Activated CD4-positive, alpha-beta T cell treated with anti-CD3 and anti-CD28 coated beads, Interleukin-2, amount 10 ng/mL, durations not matched to agents 7 days and 5 days (primary cell): ENCODE measurements at regions not wholly inside any gene's neighbourhood (a gene's known extent, or its start where the extent isn't known, plus 50 kb on each side); places are given as distances from the start of the nearest gene placed in this dataset.

ENCODE experiments used
- CTCF ChIA-PET: fragments of 350-600 bp; sonication (Branson Sonifier 250); formaldehyde crosslinking; loops from one replicate; lab custom pipeline; 2021; ENCODE audit warnings: antibody characterized with exemption; lab: Charles Lee
- POLR2A ChIA-PET: fragments of 350-600 bp; sonication (Branson Sonifier 250); formaldehyde crosslinking; loops from one replicate; lab custom pipeline; 2021; ENCODE audit warnings: antibody characterized with exemption; lab: Charles Lee
- DNase-seq: peaks from one replicate; pipeline ENCODE4 v3.0.0-alpha.2; 2020
- H3K27ac Mint-ChIP-seq: one replicate; pipeline ENCODE4 v1.8.0; 2021; ENCODE audit warnings: mild to moderate bottlenecking, moderate library complexity, mixed read lengths
- H3K27me3 Mint-ChIP-seq: one replicate; pipeline ENCODE4 v1.8.0; 2021; ENCODE audit warnings: mixed read lengths
- H3K36me3 Mint-ChIP-seq: one replicate; pipeline ENCODE4 v1.8.0; 2021; ENCODE audit warnings: low read depth, mixed read lengths
- H3K4me1 Mint-ChIP-seq: one replicate; pipeline ENCODE4 v1.8.0; 2021; ENCODE audit warnings: mixed read lengths
- H3K4me3 Mint-ChIP-seq: one replicate; pipeline ENCODE4 v1.8.0; 2021; ENCODE audit warnings: mild to moderate bottlenecking, moderate library complexity, mixed read lengths
- H3K9me3 Mint-ChIP-seq: one replicate; pipeline ENCODE4 v1.8.0; 2021; ENCODE audit warnings: mixed read lengths

GRCh38 chr2:240212425-240213225, 72.2 kb upstream of the OTOS start:
- POLR2A ChIA-PET = no interaction called here
- no peak for DNase-seq
- Mint-ChIP-seq H3K27ac (no peak overlapping the region), H3K27me3 (no peaks in the 10 kb centered on the region), H3K9me3 (no peaks in the 10 kb centered on the region), H3K4me3 (no peak overlapping the region), H3K4me1 (no peaks in the 10 kb centered on the region), H3K36me3 (no peaks in the 10 kb centered on the region)
- CTCF ChIA-PET = interaction anchor here (0.6 kb wide), 1 partner anchor 1965 kb away, joined by 3 read pairs; no protein-coding TSS in a partner anchor

- POLR2A ChIA-PET = no interaction called here
These were observed 72.7 kb upstream of the OTOS start for GRCh38 chr2:240213226-240213475.

GRCh38 chr2:240213476-240214421, 73.3 kb upstream of the OTOS start:
- no peak for DNase-seq
- POLR2A ChIA-PET = no interaction called here

More at GRCh38 chr2:240213226-240213475, 72.7 kb upstream of the OTOS start:
- H3K9me3 Mint-ChIP-seq = no peaks in the 10 kb centered on the region
- H3K27ac Mint-ChIP-seq = no peak overlapping the region
- H3K36me3 Mint-ChIP-seq = no peaks in the 10 kb centered on the region
- DNase-seq = no peak
- H3K4me3 Mint-ChIP-seq = no peak overlapping the region
- CTCF ChIA-PET = interaction anchor here (0.6 kb wide), 1 partner anchor 1965 kb away, joined by 3 read pairs; no protein-coding TSS in a partner anchor
- H3K4me1 Mint-ChIP-seq = no peaks in the 10 kb centered on the region
- H3K27me3 Mint-ChIP-seq = no peaks in the 10 kb centered on the region

GRCh38 chr2:240214790-240215675, 74.6 kb upstream of the OTOS start:
- CTCF ChIA-PET = interaction anchor here (1.2 kb wide), 1 partner anchor 78 kb away, joined by 3 read pairs; no protein-coding TSS in a partner anchor
- H3K9me3 Mint-ChIP-seq = no peaks in the 10 kb centered on the region
- POLR2A ChIA-PET = no interaction called here
- H3K27me3 Mint-ChIP-seq = no peaks in the 10 kb centered on the region
- no peak for DNase-seq
- no peaks in the 10 kb centered on the region for H3K4me1 Mint-ChIP-seq
- H3K4me3 Mint-ChIP-seq = no peak overlapping the region
- H3K27ac Mint-ChIP-seq = no peak overlapping the region
- no peaks in the 10 kb centered on the region for H3K36me3 Mint-ChIP-seq

More at GRCh38 chr2:240213476-240214421, 73.3 kb upstream of the OTOS start:
- Mint-ChIP-seq H3K4me1 (no peaks in the 10 kb centered on the region), H3K27me3 (no peaks in the 10 kb centered on the region), H3K4me3 (no peak overlapping the region), H3K9me3 (no peaks in the 10 kb centered on the region), H3K27ac (no peak overlapping the region), H3K36me3 (no peaks in the 10 kb centered on the region)
- CTCF ChIA-PET = no interaction called here

- no peaks in the 10 kb centered on the region for H3K4me1 Mint-ChIP-seq
- no peak overlapping the region for H3K4me3 Mint-ChIP-seq
- no peak overlapping the region for H3K27ac Mint-ChIP-seq
- CTCF ChIA-PET = interaction anchor here (1.2 kb wide), 1 partner anchor 77 kb away, joined by 3 read pairs; no protein-coding TSS in a partner anchor
- POLR2A ChIA-PET = no interaction called here
- DNase-seq = no peak
- H3K36me3 Mint-ChIP-seq = no peaks in the 10 kb centered on the region
- peaks cover 1% of the 10 kb centered on the region for H3K27me3 Mint-ChIP-seq
- no peaks in the 10 kb centered on the region for H3K9me3 Mint-ChIP-seq
These were observed 75.2 kb upstream of the OTOS start for GRCh38 chr2:240215676-240216051.

- H3K4me3 Mint-ChIP-seq = no peak overlapping the region
- CTCF ChIA-PET = no interaction called here
- no peak for DNase-seq
- POLR2A ChIA-PET = no interaction called here
- no peaks in the 10 kb centered on the region for H3K4me1 Mint-ChIP-seq
- no peaks in the 10 kb centered on the region for H3K36me3 Mint-ChIP-seq
- H3K27ac Mint-ChIP-seq = no peak overlapping the region
- H3K27me3 Mint-ChIP-seq = peaks cover 2% of the 10 kb centered on the region
- H3K9me3 Mint-ChIP-seq = no peaks in the 10 kb centered on the region
These were observed 75.7 kb upstream of the OTOS start for GRCh38 chr2:240216167-240216566.

- Mint-ChIP-seq H3K9me3 (no peaks in the 10 kb centered on the region), H3K27me3 (peaks cover 7% of the 10 kb centered on the region), H3K27ac (no peak overlapping the region), H3K4me1 (no peaks in the 10 kb centered on the region), H3K4me3 (no peak overlapping the region), H3K36me3 (no peaks in the 10 kb centered on the region)
- POLR2A ChIA-PET = no interaction called here
- CTCF ChIA-PET = interaction anchor here (1.3 kb wide), 1 partner anchor 13 kb away, joined by 5 read pairs; no protein-coding TSS in a partner anchor
- no peak for DNase-seq
These were observed 77.2 kb upstream of the OTOS start for GRCh38 chr2:240217431-240218301.

GRCh38 chr2:240219208-240219890, 78.9 kb upstream of the OTOS start:
- ChIA-PET POLR2A (no interaction called here), CTCF (no interaction called here)
- no peak overlapping the region for H3K4me3 Mint-ChIP-seq
- no peaks in the 10 kb centered on the region for H3K9me3 Mint-ChIP-seq
- H3K27me3 Mint-ChIP-seq = peaks cover 12% of the 10 kb centered on the region
- no peaks in the 10 kb centered on the region for H3K36me3 Mint-ChIP-seq
- no peaks in the 10 kb centered on the region for H3K4me1 Mint-ChIP-seq
- H3K27ac Mint-ChIP-seq = no peak overlapping the region
- DNase-seq = no peak

- Mint-ChIP-seq H3K9me3 (no peaks in the 10 kb centered on the region), H3K27ac (no peak overlapping the region), H3K4me3 (no peak overlapping the region), H3K4me1 (no peaks in the 10 kb centered on the region), H3K36me3 (no peaks in the 10 kb centered on the region), H3K27me3 (peaks cover 12% of the 10 kb centered on the region)
- CTCF ChIA-PET = no interaction called here
- no peak for DNase-seq
- POLR2A ChIA-PET = no interaction called here
These were observed 79.9 kb upstream of the OTOS start for GRCh38 chr2:240220371-240220770.

- Mint-ChIP-seq H3K36me3 (no peaks in the 10 kb centered on the region), H3K4me3 (no peak overlapping the region), H3K27me3 (peaks cover 12% of the 10 kb centered on the region), H3K9me3 (peaks cover 3% of the 10 kb centered on the region), H3K4me1 (no peaks in the 10 kb centered on the region), H3K27ac (no peak overlapping the region)
- no peak for DNase-seq
- CTCF ChIA-PET = no interaction called here
- POLR2A ChIA-PET = no interaction called here
These were observed 83.2 kb upstream of the OTOS start for GRCh38 chr2:240223631-240224030.

- H3K9me3 Mint-ChIP-seq = peaks cover 12% of the 10 kb centered on the region
- ChIA-PET CTCF (no interaction called here), POLR2A (no interaction called here)
- no peaks in the 10 kb centered on the region for H3K36me3 Mint-ChIP-seq
- H3K4me3 Mint-ChIP-seq = no peak overlapping the region
- DNase-seq = no peak
- H3K27ac Mint-ChIP-seq = no peak overlapping the region
- H3K4me1 Mint-ChIP-seq = no peaks in the 10 kb centered on the region
- peaks cover 12% of the 10 kb centered on the region for H3K27me3 Mint-ChIP-seq
These were observed 84.2 kb upstream of the OTOS start for GRCh38 chr2:240224676-240225075.
